ENCODE measurements at regions not wholly inside any gene's neighbourhood (a gene's known extent, or its start where the extent isn't known, plus 50 kb on each side); places are given as distances from the start of the nearest gene placed in this dataset.

DNA sequence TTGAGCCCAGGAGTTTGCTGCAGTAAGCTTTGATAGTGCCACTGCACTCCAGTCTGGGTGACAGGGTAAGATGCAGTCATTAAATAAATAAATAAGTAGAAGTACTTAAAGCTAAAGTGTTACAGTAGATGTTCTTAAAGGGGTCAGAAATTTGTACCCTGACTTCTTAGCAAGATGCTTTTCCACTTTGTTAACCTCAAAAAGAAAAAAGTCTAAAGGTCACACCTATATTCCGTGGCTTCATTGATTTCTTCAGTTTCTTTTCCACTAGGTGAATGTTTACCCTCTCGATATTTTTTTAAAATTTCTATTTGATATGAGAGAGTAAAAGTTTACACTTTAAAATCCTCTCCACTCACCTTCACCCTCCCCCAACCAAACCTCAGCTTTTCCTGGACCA is 64.3 kb upstream of the PLEKHA5 start:
- Histone ChIP-seq H3K27ac (ENCODE audit: low read length) (no peak overlapping the region), H3K9me2 (replicated peaks; ENCODE audit: low read length) (no peaks in the 10 kb centered on the region), H3K9me3 (ENCODE audit: low read length) (no peaks in the 10 kb centered on the region), H3K4me3 (ENCODE audit: low read length) (no peak overlapping the region), H2AFZ (ENCODE audit: low read length) (no peak overlapping the region), H4K20me1 (ENCODE audit: low read length) (no peaks in the 10 kb centered on the region), H3K36me3 (ENCODE audit: low read depth, low read length) (no peaks in the 10 kb centered on the region), H3K9ac (ENCODE audit: low read length) (no peak overlapping the region), H3K27me3 (ENCODE audit: low read length) (no peaks in the 10 kb centered on the region), H3F3A (ENCODE audit: low read length, unreplicated experiment) (no peaks in the 10 kb centered on the region), H3K4me1 (ENCODE audit: insufficient read depth, low read length) (no peaks in the 10 kb centered on the region), H3K79me2 (ENCODE audit: low read length) (no peaks in the 10 kb centered on the region), H3K4me2 (ENCODE audit: low read length) (no peak overlapping the region)
- intact Hi-C loops (cut with micrococcal nuclease), result no loop called here
- no peak for DNase-seq
- CTCF ChIA-PET, result no interaction called here
- POLR2A ChIA-PET (ENCODE audit: unreplicated experiment), result no interaction called here
- no peak for TF ChIP-seq EZH2 (IDR thresholded peaks at IDR 0.05; ENCODE audit: low read length, unreplicated experiment)
- no peak for TF ChIP-seq EZH2phosphoT487 (IDR thresholded peaks at IDR 0.05; ENCODE audit: borderline replicate concordance, low read length)
- TF ChIP-seq, protein P1, sequence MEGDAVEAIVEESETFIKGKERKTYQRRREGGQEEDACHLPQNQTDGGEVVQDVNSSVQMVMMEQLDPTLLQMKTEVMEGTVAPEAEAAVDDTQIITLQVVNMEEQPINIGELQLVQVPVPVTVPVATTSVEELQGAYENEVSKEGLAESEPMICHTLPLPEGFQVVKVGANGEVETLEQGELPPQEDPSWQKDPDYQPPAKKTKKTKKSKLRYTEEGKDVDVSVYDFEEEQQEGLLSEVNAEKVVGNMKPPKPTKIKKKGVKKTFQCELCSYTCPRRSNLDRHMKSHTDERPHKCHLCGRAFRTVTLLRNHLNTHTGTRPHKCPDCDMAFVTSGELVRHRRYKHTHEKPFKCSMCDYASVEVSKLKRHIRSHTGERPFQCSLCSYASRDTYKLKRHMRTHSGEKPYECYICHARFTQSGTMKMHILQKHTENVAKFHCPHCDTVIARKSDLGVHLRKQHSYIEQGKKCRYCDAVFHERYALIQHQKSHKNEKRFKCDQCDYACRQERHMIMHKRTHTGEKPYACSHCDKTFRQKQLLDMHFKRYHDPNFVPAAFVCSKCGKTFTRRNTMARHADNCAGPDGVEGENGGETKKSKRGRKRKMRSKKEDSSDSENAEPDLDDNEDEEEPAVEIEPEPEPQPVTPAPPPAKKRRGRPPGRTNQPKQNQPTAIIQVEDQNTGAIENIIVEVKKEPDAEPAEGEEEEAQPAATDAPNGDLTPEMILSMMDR (conservative IDR thresholded peaks at IDR 0.05; ENCODE audit: low read depth, low read length), result no peak
- no peak for ATAC-seq
- no TSS peak for BruUV-seq (replicated peaks)

DNA sequence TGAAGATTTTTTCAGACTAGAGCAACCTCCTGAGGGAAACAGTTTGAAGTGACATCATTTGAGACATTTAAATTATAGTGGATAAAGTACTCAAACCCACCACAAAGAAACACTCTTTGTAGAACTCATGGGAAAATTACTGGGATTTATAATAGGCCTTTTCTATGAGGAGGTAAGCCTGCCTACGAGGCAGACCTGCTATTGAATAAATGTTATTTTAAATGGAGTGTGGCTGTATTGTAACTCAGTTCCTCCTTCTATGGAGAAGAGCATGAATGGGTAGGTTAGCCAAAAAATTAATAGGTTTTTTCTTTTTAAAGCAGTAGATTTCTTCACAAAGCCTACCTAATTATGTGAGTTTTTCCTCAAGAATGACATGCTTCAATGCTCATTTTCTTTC is 63.7 kb upstream of the PLEKHA5 start:
- CTCF ChIA-PET, result no interaction called here

DNA sequence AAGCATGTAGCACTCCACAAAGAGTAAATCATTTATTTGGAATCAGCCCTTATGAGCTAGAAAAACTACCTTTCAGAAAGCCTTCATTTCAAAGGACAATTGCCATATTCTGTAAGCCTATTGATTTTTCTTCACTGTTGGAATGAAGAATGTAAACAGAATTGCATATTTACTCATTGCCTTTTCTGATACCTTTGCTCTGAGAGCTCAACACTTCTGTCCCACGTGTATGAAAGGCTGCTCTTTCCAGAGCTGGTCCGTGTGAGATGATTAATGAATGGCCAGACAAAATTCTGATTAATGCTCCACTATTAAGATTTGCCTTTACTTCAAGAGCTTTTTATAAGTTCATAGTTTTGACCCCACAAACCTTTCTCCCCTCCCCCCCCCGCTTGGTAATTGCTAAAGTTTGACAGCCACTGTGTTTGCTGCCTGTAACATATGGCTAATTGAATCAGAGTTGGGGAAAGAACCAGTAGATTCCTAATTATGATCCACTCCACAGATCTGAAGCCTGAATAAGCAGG is 63.0 kb upstream of the PLEKHA5 start:
- POLR2A ChIA-PET (ENCODE audit: unreplicated experiment), result no interaction called here
- H2AFZ ChIP-seq (ENCODE audit: low read length), result no peak overlapping the region
- intact Hi-C loops (cut with micrococcal nuclease), result no loop called here
- no peaks in the 10 kb centered on the region for H3K27me3 ChIP-seq (ENCODE audit: low read length)
- H3K4me1 ChIP-seq (ENCODE audit: insufficient read depth, low read length), result no peaks in the 10 kb centered on the region
- H3K9me3 ChIP-seq (ENCODE audit: low read length), result no peaks in the 10 kb centered on the region
- no peaks in the 10 kb centered on the region for H3K36me3 ChIP-seq (ENCODE audit: low read depth, low read length)
- no peak for DNase-seq
- H3K9me2 ChIP-seq (replicated peaks; ENCODE audit: low read length), result no peaks in the 10 kb centered on the region
- H4K20me1 ChIP-seq (ENCODE audit: low read length), result no peaks in the 10 kb centered on the region
- no peak overlapping the region for H3K4me2 ChIP-seq (ENCODE audit: low read length)
- H3F3A ChIP-seq (ENCODE audit: low read length, unreplicated experiment), result no peaks in the 10 kb centered on the region
- no peak overlapping the region for H3K27ac ChIP-seq (ENCODE audit: low read length)
- no peak for ATAC-seq
- H3K9ac ChIP-seq (ENCODE audit: low read length), result no peak overlapping the region
- TF ChIP-seq, protein P1 (conservative IDR thresholded peaks at IDR 0.05; ENCODE audit: low read depth, low read length), result no peak
- TF ChIP-seq EZH2phosphoT487 (IDR thresholded peaks at IDR 0.05; ENCODE audit: borderline replicate concordance, low read length) (no peak), EZH2 (IDR thresholded peaks at IDR 0.05; ENCODE audit: low read length, unreplicated experiment) (no peak)
- no TSS peak for BruUV-seq (replicated peaks)
- CTCF ChIA-PET, result no interaction called here
- no peak overlapping the region for H3K4me3 ChIP-seq (ENCODE audit: low read length)
- no peaks in the 10 kb centered on the region for H3K79me2 ChIP-seq (ENCODE audit: low read length)

More for the DNA sequence above, 63.7 kb upstream of the PLEKHA5 start:
- H3K4me2 ChIP-seq (ENCODE audit: low read length), result no peak overlapping the region
- no peak overlapping the region for H3K9ac ChIP-seq (ENCODE audit: low read length)
- intact Hi-C loops (cut with micrococcal nuclease), result no loop called here
- DNase-seq (no peak), ATAC-seq (no peak)
- H3K4me3 ChIP-seq (ENCODE audit: low read length), result no peak overlapping the region
- TF ChIP-seq, protein P1 (conservative IDR thresholded peaks at IDR 0.05; ENCODE audit: low read depth, low read length), result no peak
- TF ChIP-seq EZH2phosphoT487 (IDR thresholded peaks at IDR 0.05; ENCODE audit: borderline replicate concordance, low read length) (no peak), EZH2 (IDR thresholded peaks at IDR 0.05; ENCODE audit: low read length, unreplicated experiment) (no peak)
- H3K9me2 ChIP-seq (replicated peaks; ENCODE audit: low read length), result no peaks in the 10 kb centered on the region
- no peaks in the 10 kb centered on the region for H4K20me1 ChIP-seq (ENCODE audit: low read length)
- no peaks in the 10 kb centered on the region for H3K79me2 ChIP-seq (ENCODE audit: low read length)
- POLR2A ChIA-PET (ENCODE audit: unreplicated experiment), result no interaction called here
- no peaks in the 10 kb centered on the region for H3K36me3 ChIP-seq (ENCODE audit: low read depth, low read length)
- no peak overlapping the region for H3K27ac ChIP-seq (ENCODE audit: low read length)
- no TSS peak for BruUV-seq (replicated peaks)
- H3K27me3 ChIP-seq (ENCODE audit: low read length), result no peaks in the 10 kb centered on the region
- H2AFZ ChIP-seq (ENCODE audit: low read length), result no peak overlapping the region
- no peaks in the 10 kb centered on the region for H3F3A ChIP-seq (ENCODE audit: low read length, unreplicated experiment)
- H3K9me3 ChIP-seq (ENCODE audit: low read length), result no peaks in the 10 kb centered on the region
- H3K4me1 ChIP-seq (ENCODE audit: insufficient read depth, low read length), result no peaks in the 10 kb centered on the region

Data from PC-3 (cell line).